Tibial nerve (tissue), 3 donors: ENCODE measurements at regions not wholly inside any gene's neighbourhood (a gene's known extent, or its start where the extent isn't known, plus 50 kb on each side); places are given as distances from the start of the nearest gene placed in this dataset.

ENCODE experiments used
- EP300 ChIP-seq, 2 donors: sonication (generic); formaldehyde crosslinking; IDR thresholded peaks; one replicate each; pipeline ENCODE4 v1.6.1; 2017; ENCODE audit warnings: antibody characterized with exemption in 2 of 2, mild to moderate bottlenecking in 1 of 2
- POLR2A ChIP-seq, 2 donors: fragments of 450-650 bp; IDR thresholded peaks; one replicate each; pipeline ENCODE4 v1.6.1; 2017; ENCODE audit warnings: antibody characterized with exemption in 2 of 2, mild to moderate bottlenecking in 2 of 2, moderate library complexity in 2 of 2

- TF ChIP-seq EP300 (IDR thresholded peaks at IDR 0.05) (no peak), POLR2A (IDR thresholded peaks at IDR 0.05) (no peak)
These were observed 136.1 kb upstream of the MYO3A start for GRCh38 chr10:25797888-25798429.
